Thyroid gland (tissue), 4 donors: ENCODE measurements at regions not wholly inside any gene's neighbourhood (a gene's known extent, or its start where the extent isn't known, plus 50 kb on each side); places are given as distances from the start of the nearest gene placed in this dataset.

ENCODE experiments used
- DNase-seq, 2 donors: peaks; one replicate each; pipeline ENCODE4 v3.0.0-alpha.2; 2019
- H3K27ac ChIP-seq, 3 donors: fragments of 200-600 bp; sonication (generic); 1 replicate in 2 of 3; 2 replicates in 1 of 3; pipeline ENCODE4 v1.5.1; 2016 to 2019; ENCODE audit warnings: mild to moderate bottlenecking in 1 of 3, moderate library complexity in 1 of 3
- H3K27me3 ChIP-seq: fragments of 200-600 bp; sonication (generic); one replicate; pipeline ENCODE4 v1.5.1; 2019
- H3K36me3 ChIP-seq, 2 donors: fragments of 200-600 bp; sonication (generic); one replicate each; pipeline ENCODE4 v1.5.1; 2016 to 2019
- H3K4me1 ChIP-seq, 2 donors: fragments of 200-600 bp; sonication (generic); one replicate each; pipeline ENCODE4 v1.5.1; 2017 to 2019
- H3K4me3 ChIP-seq, 3 donors: fragments of 200-600 bp; sonication (generic); replicated peaks in 1 of 3; 1 replicate in 2 of 3; 2 replicates in 1 of 3; pipeline ENCODE4 v1.5.1; 2016; ENCODE audit warnings: mild to moderate bottlenecking in 1 of 3
- H3K9me3 ChIP-seq: fragments of 200-600 bp; sonication (generic); one replicate; pipeline ENCODE4 v1.5.1; 2017
- CTCF ChIP-seq, 6 experiments: fragments of 200-600 bp in 3 of 6; fragments of 450-650 bp in 3 of 6; sonication (generic) in 3 of 6; IDR thresholded peaks; one replicate each; pipeline ENCODE4 v1.5.1; 2016 to 2019; ENCODE audit warnings: antibody characterized with exemption in 6 of 6, mild to moderate bottlenecking in 2 of 6, inconsistent platforms in 1 of 6, moderate library complexity in 1 of 6
- POLR2A ChIP-seq, 2 donors: fragments of 450-650 bp; IDR thresholded peaks; one replicate each; pipeline ENCODE4 v1.6.1; 2017; ENCODE audit warnings: antibody characterized with exemption in 2 of 2, mild to moderate bottlenecking in 2 of 2, moderate library complexity in 1 of 2
- WGBS, 2 donors: methylation state at CpG; one replicate each; pipeline ENCODE4 v1.1.5; 2017; 5-methylcytosine and 5-hydroxymethylcytosine counted together
- intact Hi-C: fragments of 100-400 bp; cut with DNase I; formaldehyde crosslinking; loops from one replicate; pipeline ENCODE4 v1.15.1; 2023

- no peak for DNase-seq
- intact Hi-C loops = no loop called here
- no peaks in the 10 kb centered on the region for H3K36me3 ChIP-seq
- no peak overlapping the region for H3K4me3 ChIP-seq
- no peak for TF ChIP-seq CTCF (IDR thresholded peaks at IDR 0.05)
- no peak for TF ChIP-seq POLR2A (IDR thresholded peaks at IDR 0.05)
- no peaks in the 10 kb centered on the region for H3K27me3 ChIP-seq
- no peaks in the 10 kb centered on the region for H3K9me3 ChIP-seq
- H3K27ac ChIP-seq = no peak overlapping the region
- WGBS, 2 donors = 96 to 97% methylated on average over 4 of the region's 4 CpGs
- H3K4me1 ChIP-seq = peaks cover 8 to 16% of the 10 kb centered on the region in 2 donors
Observed at GRCh38 chr2:217466104-217466503, 536.7 kb downstream of the TNS1 start.

GRCh38 chr2:217465100-217465499 lies 537.7 kb downstream of the TNS1 start:
- Histone ChIP-seq H3K4me1 (peaks cover 8 to 16% of the 10 kb centered on the region in 2 donors), H3K36me3 (no peaks in the 10 kb centered on the region), H3K27ac (no peak overlapping the region), H3K9me3 (no peaks in the 10 kb centered on the region), H3K4me3 (no peak overlapping the region), H3K27me3 (no peaks in the 10 kb centered on the region)
- no peak for DNase-seq
- 90 to 91% methylated on average over 2 of the region's 2 CpGs for WGBS, 2 donors
- intact Hi-C loops = no loop called here
- TF ChIP-seq CTCF (IDR thresholded peaks at IDR 0.05) (no peak), POLR2A (IDR thresholded peaks at IDR 0.05) (no peak)

- intact Hi-C loops = no loop called here
- no peaks in the 10 kb centered on the region for H3K27me3 ChIP-seq
- TF ChIP-seq POLR2A (IDR thresholded peaks at IDR 0.05) (no peak), CTCF (IDR thresholded peaks at IDR 0.05) (no peak)
- H3K36me3 ChIP-seq = no peaks in the 10 kb centered on the region
- DNase-seq = no peak
- no peak overlapping the region for H3K27ac ChIP-seq
- no peak overlapping the region for H3K4me3 ChIP-seq
- peaks cover 14 to 25% of the 10 kb centered on the region in 2 donors for H3K4me1 ChIP-seq
- 96% methylated on average over 2 of the region's 2 CpGs for WGBS, 2 donors
- H3K9me3 ChIP-seq = no peaks in the 10 kb centered on the region
Observed at GRCh38 chr2:217463402-217464075, 539.3 kb downstream of the TNS1 start.

- 61 to 77% methylated on average over 2 of the region's 2 CpGs for WGBS, 2 donors
- TF ChIP-seq POLR2A (IDR thresholded peaks at IDR 0.05) (no peak), CTCF (IDR thresholded peaks at IDR 0.05) (no peak)
- no peaks in the 10 kb centered on the region for H3K9me3 ChIP-seq
- intact Hi-C loops = no loop called here
- peaks cover 13 to 24% of the 10 kb centered on the region in 2 donors for H3K4me1 ChIP-seq
- H3K27ac ChIP-seq = no peak overlapping the region
- no peaks in the 10 kb centered on the region for H3K27me3 ChIP-seq
- no peak for DNase-seq
- H3K36me3 ChIP-seq = no peaks in the 10 kb centered on the region
- H3K4me3 ChIP-seq = no peak overlapping the region
Observed at GRCh38 chr2:217462121-217462520, 540.7 kb downstream of the TNS1 start.

- Histone ChIP-seq H3K27me3 (no peaks in the 10 kb centered on the region), H3K4me1 (peaks cover 8 to 19% of the 10 kb centered on the region in 2 donors), H3K36me3 (no peaks in the 10 kb centered on the region), H3K9me3 (no peaks in the 10 kb centered on the region), H3K4me3 (no peak overlapping the region), H3K27ac (no peak overlapping the region)
- TF ChIP-seq POLR2A (IDR thresholded peaks at IDR 0.05) = no peak
- no peak for TF ChIP-seq CTCF (IDR thresholded peaks at IDR 0.05)
- intact Hi-C loops = no loop called here
- no peak for DNase-seq
- 83 to 86% methylated on average over 4 of the region's 4 CpGs for WGBS, 2 donors
Observed at GRCh38 chr2:217461674-217462073, 541.1 kb downstream of the TNS1 start.
